ENCODE measurements at regions not wholly inside any gene's neighbourhood (a gene's known extent, or its start where the extent isn't known, plus 50 kb on each side); places are given as distances from the start of the nearest gene placed in this dataset.
A peak's percentile ranks its signal among the peaks of the same experiment; 100 is the strongest.
"Not testable (repeated sequence)": the region's sequence is repeated elsewhere in the genome, so short reads cannot be mapped to it uniquely, and the experiment has no call there.

DNA sequence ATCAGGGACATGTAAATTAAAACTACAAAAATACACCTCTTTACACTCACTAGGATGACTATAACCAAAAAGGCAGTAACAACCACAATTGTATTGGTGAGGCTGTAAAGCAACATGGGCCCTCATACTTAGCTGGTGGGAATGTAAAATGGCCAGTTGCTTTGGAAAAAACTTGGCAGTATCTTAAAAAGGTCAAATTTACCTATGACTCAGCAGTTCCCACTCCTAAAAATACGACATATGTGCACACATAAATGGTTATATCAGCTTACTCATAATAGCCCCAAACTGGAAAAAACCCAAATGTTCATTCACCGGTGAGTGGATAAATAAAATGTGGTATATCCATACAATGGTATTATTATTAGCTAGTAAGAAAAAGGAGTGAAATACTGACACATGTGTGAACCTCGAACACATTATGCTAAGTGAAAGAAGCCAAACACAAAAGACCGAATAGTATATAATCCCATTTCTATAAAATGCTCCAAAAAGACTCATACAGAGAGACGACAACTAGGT, 391.4 kb downstream of the NPIPA8 start:
- no peak for DNase-seq (ENCODE audit: low read depth in 2 of 3, low spot score in 2 of 3)

- no peak for DNase-seq (ENCODE audit: low read depth in 2 of 3, low spot score in 2 of 3)
Observed at GRCh38 chr16:17944345-17944744, 392.2 kb downstream of the NPIPA8 start.

DNA sequence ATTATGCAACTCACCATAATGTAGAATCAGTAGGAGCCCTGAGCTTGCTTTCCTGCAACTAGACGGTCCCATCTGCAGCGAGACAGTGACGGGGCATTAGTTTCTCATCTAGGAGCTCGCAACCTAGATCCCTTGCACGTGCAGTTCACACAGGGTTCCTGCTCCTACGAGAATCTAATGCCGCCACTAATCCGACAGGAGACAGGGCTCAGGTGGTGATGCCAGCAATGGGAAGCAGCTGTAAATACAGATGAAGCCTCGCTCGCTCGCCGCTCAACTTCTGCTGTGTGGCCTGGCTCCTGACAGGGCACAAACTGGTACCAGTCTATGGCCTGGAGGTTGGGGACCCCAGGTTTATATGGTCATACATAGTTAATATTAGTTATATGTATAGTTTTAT, 394.5 kb downstream of the NPIPA8 start:
- DNase-seq (ENCODE audit: low read depth in 2 of 3, low spot score in 2 of 3) = no peak

DNA sequence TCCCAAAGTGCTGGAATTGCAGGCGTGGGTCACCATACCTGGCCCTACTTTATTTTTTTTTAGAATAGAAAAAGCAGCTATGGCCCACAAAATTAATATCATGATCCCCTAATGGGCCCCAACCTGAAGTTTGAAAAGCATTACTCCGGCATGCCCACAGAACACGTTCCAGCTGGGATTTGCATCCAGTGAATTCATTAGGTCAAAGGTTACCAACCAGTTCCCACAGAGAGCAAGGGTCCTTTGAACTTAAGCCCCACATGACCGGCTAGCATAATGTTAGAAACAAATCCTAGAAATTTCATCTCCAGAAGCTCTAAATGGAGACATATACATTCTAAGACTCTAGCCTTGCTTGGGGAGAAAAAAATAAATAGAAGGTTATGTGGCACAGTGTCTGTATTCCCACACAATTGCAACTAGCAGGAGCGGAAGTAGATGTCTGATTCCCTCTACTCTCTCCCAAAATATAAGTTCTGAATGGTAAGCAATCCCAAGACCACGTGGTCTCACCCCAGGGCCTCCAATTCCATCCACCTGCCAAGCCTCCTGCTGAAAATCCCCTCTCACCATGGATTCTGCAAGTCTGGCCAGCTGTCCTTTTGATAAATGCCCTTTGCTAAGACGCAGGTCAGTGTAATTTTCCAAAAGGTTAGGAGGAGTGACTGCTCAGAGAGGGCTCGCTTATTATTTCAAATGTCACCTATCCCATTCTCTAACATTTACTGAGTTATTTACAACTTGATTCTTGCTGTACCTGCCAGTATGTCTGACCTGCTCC, 395.8 kb downstream of the NPIPA8 start:
- no peak for DNase-seq (ENCODE audit: low read depth in 2 of 3, low spot score in 2 of 3)

GRCh38 chr16:17939723-17940122, 396.8 kb downstream of the NPIPA8 start:
- DNase-seq (ENCODE audit: low read depth in 2 of 3, low spot score in 2 of 3) = peak in 2 of 3 donors; percentile 18 to 53

DNA sequence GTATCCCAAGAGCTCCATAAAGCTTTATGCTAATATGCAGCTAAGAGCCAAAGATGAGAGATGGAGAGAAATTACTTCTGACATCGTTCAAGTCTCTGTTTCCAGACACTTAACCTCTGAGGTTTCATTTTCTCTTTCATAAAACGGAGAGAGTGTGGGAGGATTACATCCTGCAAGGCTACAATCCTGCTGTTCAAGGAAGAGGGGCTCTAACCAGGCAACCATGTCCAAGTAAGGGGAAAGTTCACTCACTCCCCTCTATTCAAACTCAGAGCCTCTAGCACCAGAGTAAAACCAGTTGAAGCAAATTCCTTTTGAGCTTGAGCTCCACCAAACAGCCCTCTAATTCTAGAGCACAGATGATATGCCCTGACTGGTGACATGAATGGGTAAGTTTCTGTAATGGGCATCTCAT, 397.4 kb downstream of the NPIPA8 start:
- no peak for DNase-seq (ENCODE audit: low read depth in 2 of 3, low spot score in 2 of 3)

DNA sequence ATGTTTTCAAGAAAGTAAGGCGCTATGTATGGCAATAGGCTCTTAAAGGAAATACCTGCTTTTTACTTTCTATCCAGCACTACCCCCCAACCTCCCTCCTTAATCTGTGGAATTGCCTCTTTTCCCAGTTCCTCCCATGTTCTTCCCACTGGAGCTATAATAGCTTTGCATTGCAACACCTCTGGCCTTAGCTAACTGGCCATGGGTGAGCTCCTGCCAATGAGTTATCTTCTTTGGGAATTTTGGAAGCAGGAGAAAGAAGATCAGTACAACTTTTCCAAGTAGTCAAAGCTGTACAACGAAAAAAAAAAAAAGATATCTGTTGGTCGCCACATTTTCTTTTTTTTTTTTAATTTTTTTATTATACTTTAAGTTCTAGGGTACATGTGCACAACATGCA, 398.0 kb downstream of the NPIPA8 start:
- DNase-seq (ENCODE audit: low read depth in 2 of 3, low spot score in 2 of 3) = no peak

- DNase-seq (ENCODE audit: low read depth in 2 of 3, low spot score in 2 of 3) = no peak
Observed at GRCh38 chr16:17936766-17937402, 399.7 kb downstream of the NPIPA8 start.

GRCh38 chr16:17930280-17930679, 406.3 kb downstream of the NPIPA8 start:
- DNase-seq (ENCODE audit: low read depth in 2 of 3, low spot score in 2 of 3) = no peak

GRCh38 chr16:17926866-17927399, 409.6 kb downstream of the NPIPA8 start:
- peak in 1 of 3 donors; percentile 10 for DNase-seq (ENCODE audit: low read depth in 2 of 3, low spot score in 2 of 3)

DNA sequence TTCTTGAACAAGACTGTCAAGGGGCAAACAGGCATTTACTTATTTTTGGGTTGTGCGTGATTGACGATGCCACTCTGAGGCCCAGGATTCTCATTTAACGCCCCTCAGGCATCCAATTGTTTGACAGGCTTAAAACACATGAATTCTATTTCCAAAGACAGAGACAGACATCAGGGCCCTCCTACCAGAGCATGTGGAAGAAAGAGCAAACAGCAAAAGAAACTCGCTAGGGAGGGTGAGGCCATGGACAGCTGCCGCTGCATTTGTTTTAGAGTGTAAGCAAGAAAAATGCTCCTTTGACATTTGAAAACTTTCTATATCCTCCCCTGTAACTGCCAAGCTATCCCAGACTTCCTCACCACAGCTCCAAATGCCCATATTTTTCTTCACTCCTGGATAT, 410.1 kb downstream of the NPIPA8 start:
- DNase-seq (ENCODE audit: low read depth in 2 of 3, low spot score in 2 of 3) = no peak

GRCh38 chr16:17925761-17926160, 410.8 kb downstream of the NPIPA8 start:
- DNase-seq (ENCODE audit: low read depth in 2 of 3, low spot score in 2 of 3) = no peak

GRCh38 chr16:17921357-17921978, 415.1 kb downstream of the NPIPA8 start:
- peak in 2 of 3 donors; percentile 25 to 58 for DNase-seq (ENCODE audit: low read depth in 2 of 3, low spot score in 2 of 3)

DNA sequence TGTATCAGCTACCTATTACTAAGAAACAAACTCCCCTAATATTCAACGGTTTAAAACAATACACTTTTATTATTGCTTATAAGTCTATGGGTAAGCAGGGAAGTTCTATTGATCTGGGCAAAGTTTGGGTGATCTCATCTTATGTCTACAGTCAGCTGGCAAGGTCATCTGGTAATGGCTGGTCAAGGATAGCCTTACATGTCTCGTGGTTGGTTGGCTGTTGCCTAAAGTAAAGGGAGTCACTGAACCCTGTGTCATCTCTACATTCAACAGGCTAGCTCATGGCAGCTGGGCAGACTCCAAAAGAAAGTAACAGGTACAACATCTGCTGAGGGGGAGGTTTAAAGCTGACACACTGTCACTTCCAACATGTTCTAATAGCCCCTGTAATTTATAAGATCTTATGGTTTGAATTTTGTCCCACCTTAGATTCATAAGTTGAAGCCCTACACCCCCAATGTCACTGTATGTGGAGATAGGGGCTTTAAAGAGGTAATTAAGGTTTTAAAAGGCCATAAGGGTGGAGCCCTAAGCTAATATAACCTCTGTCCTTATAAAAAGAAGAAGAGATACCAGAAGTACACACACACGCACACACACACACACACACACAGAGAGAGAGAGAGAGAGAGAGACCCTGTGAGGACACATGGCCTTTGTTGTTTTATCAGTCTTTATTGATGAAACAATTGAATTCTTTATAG, 419.1 kb downstream of the NPIPA8 start:
- no peak for DNase-seq (ENCODE audit: low read depth in 2 of 3, low spot score in 2 of 3)

GRCh38 chr16:17915791-17916190, 420.7 kb downstream of the NPIPA8 start:
- no peak for DNase-seq (ENCODE audit: low read depth in 2 of 3, low spot score in 2 of 3)

- no peak for DNase-seq (ENCODE audit: low read depth in 2 of 3, low spot score in 2 of 3)
Observed at GRCh38 chr16:17914168-17914567, 422.4 kb downstream of the NPIPA8 start.

DNA sequence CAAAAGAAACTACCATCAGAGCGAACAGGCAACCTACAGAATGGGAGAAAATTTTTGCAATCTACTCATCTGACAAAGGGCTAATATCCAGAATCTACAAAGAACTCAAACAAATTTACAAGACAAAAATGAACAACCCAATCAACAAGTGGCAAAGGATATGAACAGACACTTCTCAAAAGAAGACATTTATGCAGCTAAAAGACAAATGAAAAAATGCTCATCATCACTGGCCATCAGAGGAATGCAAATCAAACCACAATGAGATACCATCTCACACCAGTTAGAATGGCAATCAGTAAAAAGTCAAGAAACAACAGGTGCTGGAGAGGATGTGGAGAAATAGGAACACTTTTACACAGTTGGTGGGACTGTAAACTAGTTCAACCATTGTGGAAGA, 425.0 kb downstream of the NPIPA8 start:
- DNase-seq (ENCODE audit: low read depth in 2 of 3, low spot score in 2 of 3) = not testable (repeated sequence)

DNA sequence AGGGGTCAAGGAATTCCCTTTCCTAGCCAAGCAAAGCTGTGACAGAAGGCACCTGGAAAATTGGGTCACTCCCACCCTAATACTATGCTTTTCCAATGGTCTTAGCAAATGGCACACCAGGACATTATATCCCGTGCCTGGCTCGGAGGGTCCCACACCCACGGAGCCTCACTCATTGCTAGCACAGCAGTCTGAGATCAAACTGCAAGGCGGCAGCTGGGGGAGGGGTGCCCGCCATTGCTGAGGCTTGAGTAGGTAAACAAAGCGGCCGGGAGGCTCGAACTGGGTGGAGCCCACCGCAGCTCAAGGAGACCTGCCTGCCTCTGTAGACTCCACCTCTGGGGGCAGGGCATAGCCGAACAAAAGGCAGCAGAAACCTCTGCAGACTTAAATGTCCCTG, 429.9 kb downstream of the NPIPA8 start:
- not testable (repeated sequence) for DNase-seq (ENCODE audit: low read depth in 2 of 3, low spot score in 2 of 3)

- DNase-seq (ENCODE audit: low read depth in 2 of 3, low spot score in 2 of 3) = no peak
Observed at GRCh38 chr16:17901309-17901708, 430.5 kb upstream of the XYLT1 start.

GRCh38 chr16:17899141-17899540, 428.4 kb upstream of the XYLT1 start:
- no peak for DNase-seq (ENCODE audit: low read depth in 2 of 3, low spot score in 2 of 3)

GRCh38 chr16:17887963-17888362, 417.2 kb upstream of the XYLT1 start:
- no peak for DNase-seq (ENCODE audit: low read depth in 2 of 3, low spot score in 2 of 3)
